HG03439 (cell line): ENCODE measurements at regions not wholly inside any gene's neighbourhood (a gene's known extent, or its start where the extent isn't known, plus 50 kb on each side); places are given as distances from the start of the nearest gene placed in this dataset.

ENCODE experiments used
- ATAC-seq: cut with Tn5 transposase; IDR thresholded peaks from one replicate; pipeline ENCODE4 v1.9.1; 2021; ENCODE audit warnings: mild to moderate bottlenecking, moderate library complexity; ENCODE audit not compliant: unreplicated experiment

DNA sequence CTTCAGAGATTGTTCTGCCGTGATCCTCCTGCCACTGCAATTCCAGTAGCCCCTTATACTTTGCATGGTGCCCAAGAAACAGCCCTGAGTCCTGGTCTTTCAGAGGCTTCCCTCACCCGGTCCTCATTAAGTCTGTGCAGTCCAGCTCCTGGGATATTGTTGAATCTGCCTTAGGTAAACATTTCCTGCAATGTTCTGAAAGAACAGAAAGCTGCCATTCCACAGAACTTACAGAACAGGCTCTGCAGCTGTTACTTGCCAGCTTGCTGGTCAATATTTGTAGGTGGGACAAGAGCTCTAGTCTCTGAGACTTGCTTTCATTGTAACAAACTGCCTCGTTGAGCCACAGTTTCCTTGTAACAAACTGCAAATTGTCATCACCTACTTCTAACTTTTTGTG, 115.0 kb upstream of the KIF5B start:
- no peak for ATAC-seq

DNA sequence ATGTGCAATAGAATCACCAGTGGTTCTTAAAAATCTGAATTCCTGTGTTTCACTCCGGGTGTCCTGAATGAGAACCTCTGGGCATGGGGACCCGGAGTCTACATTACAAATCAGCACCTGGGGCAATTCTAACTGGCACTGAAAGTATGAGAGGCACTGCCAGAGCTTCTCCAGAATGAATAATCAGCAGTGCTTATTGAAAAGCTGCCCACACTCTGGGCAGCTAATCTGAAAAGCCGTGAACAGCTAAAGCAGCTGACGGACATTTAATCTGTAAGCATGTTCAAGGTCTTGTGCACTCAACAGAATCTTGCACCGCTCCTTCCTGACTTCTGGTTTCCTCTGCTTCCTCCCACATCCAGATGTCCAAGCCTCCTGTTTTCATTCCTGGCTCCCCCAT, 113.3 kb upstream of the KIF5B start:
- no peak for ATAC-seq

DNA sequence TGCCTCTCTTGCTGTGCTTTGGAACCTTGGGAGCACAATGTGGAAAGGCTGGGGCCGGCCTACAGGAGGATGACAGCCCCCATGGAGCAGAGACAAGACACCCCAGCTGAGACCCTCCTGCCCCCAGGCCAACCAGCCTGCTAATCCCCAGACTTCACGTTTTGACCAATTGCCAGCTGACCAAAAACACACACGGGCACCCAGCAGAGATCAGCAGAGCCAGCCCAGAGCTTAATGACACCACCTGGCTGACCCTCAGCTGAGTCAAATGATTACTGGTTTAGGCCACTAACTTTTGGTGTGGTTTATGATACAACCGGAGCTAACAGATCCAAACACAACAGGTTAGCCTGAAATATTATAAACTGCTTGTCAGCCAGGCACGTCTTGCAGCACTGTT, 111.2 kb upstream of the KIF5B start:
- no peak for ATAC-seq

DNA sequence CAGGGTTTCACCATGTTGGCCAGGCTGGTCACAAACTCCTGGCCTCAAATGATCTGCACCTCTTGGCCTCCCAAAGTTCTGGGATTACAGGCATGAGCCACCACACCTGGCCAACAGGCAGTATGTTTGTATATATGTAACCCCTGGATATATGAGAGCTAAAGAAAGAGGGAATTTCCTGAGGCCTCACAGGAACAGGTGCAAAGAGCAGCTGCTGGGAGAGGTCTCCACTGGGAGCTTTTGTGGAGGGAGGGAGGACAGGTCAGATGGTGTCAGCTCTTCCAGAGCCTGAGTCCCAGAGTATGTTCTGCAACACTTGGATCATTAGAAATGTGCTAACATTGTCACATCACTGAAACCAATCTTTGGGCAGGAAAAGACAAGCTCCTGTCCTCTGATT, 110.1 kb upstream of the KIF5B start:
- no peak for ATAC-seq

DNA sequence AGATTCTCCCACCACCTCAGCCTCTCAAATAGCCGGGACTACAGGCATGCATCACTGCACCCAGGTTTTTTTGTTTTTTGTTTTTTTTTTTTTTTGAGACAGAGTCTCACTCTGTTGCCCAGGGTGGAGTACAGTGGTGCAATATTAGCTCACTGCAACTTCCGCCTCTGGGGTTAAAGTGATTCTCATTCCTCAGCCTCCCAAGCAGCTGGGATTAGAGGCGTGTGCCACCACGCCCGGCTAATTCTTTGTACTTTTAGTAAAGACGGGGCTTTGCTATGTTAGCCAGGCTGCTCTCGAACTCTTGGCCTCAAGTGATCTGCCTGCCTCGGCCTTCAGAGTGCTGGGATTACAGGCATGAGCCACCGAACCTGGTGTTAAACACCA, 107.5 kb upstream of the KIF5B start:
- ATAC-seq = no peak

DNA sequence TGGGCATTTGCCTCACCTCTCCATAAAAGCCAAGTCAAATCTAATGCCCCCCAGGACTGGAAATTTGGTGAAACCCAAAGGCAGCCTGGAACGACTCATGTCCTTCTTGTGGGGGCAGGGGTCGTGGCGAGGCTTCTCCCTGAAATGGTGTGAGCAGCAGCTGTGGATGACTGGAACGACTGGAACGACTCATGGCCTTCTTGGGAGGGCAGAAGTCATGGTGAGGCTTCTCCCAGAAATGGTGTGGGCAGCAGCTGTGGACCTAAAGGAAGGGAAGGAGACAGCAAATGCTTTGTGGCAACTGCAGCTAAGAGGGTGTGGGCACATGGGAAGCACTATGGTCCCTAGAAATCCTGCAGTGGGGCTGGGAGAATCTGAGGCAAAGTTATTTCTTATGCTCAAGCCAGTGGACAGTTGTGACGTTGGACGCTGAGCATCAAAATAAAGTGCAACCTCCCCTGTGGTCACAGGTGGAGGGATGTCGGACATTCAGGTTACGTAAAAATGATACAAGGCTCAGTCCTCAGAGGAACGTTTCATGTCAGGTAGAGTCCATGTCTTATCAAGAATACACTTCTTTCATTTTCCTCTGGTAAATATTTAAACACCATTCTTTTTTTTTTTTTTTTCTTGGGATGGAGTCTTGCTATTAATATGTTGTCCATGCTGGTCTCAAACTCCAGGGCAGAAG, 107.0 kb upstream of the KIF5B start:
- ATAC-seq = no peak

DNA sequence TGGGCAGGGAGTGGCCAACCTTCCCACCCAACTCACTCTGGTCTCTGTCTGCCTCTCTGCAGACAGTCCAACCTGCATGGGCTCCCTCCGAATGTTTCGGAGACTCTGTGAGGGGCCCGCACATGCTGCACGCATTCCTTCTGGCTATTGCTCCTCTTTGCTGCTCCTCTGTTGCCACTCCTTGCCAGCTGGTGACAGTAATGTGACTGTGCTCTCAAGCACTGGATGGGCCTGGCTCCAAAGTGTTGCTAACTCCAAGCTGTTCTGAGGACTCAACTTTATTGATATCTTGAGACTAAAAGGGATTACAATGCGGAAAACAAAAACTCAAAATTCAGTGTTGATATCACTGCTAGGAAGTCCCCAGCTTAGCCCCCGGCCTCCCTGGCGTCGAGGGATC, 105.4 kb upstream of the KIF5B start:
- no peak for ATAC-seq

DNA sequence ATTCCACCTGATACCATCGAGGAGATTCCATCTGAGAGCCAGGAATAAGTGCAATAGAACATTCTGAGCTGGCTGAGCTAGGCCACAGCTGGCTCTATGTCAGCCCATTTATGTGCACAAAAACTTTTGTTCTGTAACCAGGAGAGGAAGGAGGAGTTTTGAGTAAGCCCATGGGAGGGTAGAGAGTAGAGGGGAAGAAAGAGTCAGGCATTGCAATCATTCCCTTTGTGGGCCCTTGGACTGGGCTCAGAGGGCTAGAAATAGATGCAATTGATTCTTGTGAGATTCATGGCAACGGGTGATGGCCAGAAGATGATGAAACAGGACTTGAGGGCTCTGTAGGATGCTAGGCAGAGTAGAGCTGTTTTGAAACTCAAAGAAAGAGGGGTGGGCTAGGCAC, 104.6 kb upstream of the KIF5B start:
- ATAC-seq = no peak

DNA sequence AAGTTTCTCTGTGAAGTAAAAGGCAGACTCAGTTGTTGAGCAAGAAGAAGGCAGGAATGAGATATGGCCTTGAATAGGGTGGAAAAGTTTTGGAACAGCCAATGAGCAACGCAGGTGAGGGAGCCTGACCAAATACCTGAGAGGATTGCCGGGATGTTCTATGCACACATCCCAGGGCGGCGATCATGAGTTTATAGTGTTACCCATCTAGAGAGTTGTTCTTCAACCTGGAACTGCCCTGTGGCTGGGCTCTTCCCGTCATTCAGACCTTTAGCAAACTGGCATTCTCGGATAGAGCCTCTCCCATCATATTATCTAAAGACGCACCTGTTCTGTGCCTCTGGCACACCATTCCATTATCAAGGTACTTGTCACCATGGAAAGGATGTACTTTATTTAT, 103.0 kb upstream of the KIF5B start:
- ATAC-seq = no peak

DNA sequence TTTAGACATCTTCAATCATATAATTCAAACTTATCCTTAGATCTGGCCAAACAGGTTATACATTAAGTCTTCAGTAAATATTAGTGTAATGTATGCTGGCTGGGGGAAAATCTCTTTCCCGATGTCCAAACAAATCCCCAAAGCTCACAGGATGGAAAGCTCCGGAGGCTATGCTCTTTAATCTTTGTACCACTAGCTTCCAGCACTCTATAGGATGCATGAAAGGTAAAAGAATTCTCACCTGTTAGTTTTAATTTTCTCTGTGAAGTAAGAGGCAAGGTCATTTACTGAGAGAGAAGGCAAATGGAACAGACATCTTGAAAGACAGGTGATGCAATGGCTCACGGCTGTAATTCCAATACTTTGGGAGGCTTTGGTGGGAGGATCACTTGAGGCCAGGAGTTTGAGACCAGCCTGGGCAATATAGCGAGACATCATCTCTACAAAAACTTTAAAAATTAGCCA, 99.8 kb upstream of the KIF5B start:
- no peak for ATAC-seq

DNA sequence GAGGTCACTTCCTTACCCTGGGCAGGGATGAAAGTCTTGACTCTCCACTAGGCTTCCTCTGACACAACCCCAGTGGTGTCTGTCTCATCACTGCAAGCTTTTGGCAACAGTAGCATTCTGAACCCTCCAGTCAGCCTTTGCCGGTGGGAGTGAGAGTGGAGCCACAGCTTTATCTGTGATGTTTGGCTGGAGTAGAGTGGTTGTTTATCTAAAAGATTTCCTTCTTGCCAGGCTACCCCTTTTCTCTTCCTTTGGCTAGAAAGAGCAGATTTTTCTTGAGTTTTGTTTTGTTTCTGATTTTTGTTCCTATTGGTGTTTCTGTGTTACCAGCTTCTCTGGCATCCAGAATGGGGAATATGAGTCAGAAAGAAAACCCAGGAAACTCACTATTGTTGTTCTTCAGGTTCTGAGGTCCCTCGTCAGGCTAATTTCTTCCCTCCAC, 98.9 kb upstream of the KIF5B start:
- no peak for ATAC-seq

DNA sequence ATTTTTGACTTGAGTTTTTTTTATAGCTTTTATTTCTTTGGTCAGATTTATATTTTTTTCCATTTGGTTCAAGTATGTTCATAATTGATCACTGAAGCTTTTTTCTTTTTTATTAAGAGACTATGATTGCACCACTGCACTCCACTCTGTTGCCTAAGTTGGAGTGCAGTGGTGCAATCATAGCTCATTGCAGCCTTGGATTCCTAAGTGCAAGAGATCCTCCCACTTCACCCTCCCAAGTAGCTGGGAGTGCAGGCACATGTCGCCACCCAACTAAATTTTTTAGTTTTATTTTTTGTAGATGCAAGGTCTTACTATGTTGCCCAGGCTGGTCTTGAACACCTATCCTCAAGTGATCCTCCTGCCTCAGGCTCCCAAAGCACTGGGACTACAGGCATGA, 97.7 kb upstream of the KIF5B start:
- ATAC-seq = no peak

DNA sequence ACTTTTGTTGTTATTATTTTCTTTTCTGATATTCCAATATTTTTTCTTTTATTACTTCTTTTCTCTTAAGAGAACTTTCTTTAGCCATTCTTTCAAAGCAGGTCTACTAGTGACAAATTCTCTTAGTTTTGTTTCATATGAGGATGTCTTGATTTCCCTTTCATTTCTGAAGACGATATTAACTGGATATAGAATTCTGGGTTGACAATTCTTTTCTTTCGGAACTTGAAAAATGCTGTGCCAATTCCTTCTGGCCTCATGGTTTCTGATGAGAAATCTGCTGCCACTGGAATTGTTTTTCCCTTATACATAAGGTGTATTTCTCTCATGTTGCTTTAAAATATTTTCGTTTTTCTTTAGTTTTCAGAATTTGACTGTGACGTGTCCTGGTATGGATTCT, 97.0 kb upstream of the KIF5B start:
- ATAC-seq = no peak

DNA sequence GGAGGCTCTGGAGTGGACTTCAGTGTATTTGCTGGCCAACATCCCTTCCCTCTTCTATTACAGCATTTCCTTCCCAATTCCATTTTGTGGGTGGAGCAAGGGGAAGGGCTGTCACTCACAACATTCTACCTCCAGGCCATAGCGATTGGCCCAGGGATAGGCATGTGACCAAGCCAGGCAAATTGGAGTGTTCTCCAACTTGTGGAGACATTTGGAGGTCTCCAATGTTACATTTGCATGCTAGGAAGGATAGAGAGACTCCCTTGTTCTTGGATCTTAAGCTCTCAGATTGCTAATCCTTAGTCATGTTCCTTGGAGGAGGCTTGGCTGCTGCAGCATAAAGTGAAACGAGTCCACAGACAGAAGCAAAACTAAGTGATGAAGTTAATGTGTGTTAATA, 95.6 kb upstream of the KIF5B start:
- ATAC-seq = no peak

DNA sequence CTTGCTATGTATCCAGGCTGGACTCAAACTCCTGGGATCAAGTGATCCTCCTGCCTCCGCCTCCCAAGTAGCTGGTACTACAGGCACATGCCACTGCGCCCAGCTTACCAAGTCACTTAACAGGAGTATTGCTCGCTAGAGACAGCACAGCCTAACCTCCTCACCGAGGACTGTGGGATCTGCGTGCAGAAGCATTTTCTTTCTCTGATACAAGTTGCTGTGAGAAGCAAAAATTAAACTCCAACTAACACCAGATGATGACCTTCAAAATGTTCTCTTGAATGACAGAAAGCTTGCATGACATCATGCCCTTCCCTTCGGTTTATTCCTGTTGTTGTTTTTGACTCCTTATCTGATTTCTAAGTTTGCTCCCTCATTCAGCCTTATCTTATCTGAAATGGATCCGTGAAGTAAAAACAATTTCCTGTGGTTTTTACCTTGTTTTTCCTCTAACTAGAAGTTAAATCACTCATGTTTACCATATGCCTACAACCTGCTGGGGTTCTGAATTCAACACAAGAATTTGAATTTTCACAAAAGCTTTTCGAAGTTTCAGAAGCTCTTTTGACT, 94.4 kb upstream of the KIF5B start:
- no peak for ATAC-seq

DNA sequence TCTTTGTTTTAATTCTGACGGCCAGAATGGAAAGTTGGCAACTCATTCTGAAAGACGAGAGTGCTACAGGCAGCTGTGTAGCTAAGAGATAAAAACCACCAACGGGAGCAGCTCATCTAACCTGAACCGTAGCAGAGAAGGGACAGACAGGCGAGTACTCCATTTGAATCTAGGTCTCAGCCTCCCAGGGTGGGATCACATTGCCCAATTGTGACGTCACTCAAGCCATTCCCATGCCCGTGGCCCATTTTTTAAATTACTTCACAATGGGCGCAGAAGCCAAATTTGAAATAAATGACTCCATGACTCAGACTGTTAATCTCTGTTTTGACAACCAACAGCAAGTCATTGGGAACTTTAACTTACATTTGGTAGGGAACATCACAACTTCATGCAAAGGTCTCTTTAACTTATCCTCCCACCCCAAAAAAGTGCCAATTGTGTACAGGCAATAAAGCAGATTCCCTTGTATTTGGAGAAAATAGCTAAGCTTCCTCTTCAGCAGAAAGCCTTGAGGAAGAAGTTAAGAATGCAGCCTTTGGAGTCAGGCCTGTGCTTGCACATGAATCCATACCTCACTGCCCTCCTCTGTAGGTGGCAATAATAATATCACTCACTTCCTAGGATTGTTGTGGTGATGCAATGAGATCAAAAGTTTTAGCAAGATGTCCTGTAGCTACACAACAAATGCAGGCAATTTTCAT, 93.2 kb upstream of the KIF5B start:
- ATAC-seq = peak; percentile 92

DNA sequence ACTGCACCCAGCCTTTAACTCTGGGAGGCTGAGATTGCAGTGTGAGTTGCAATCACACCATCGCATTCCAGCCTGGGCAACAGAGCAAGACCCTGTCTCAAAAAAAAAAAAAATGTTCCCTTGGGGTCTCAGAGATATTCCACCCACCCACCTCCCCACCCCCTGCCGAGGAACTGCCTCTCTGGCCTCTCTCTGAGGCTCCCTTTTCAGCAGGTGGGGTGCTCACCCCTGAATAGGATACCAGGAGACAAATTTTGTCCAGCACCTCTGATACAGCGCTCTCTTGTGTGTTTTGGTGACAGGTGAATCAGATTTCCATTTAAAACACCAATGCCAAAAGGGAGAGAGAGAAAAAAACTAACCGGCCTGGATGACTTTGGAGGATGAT, 92.6 kb upstream of the KIF5B start:
- no peak for ATAC-seq

DNA sequence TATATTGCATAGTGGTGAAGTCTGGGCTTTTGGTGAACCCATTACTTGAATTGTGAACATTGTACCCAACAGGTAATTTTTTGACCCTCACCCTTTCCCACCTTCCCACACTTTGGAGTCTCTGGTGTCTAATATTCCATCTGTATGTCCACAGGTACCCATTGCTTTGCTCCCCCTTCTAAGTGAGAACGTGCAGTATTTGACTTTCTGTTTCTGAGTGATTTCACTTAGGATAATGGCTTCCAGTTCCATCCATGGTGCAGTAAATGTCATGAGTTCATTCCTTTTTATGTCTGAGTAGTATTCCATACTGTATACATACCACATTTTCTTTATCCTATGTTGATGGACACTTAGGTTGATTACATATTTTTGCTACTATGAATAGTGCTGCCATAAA, 91.5 kb upstream of the KIF5B start:
- ATAC-seq = no peak

DNA sequence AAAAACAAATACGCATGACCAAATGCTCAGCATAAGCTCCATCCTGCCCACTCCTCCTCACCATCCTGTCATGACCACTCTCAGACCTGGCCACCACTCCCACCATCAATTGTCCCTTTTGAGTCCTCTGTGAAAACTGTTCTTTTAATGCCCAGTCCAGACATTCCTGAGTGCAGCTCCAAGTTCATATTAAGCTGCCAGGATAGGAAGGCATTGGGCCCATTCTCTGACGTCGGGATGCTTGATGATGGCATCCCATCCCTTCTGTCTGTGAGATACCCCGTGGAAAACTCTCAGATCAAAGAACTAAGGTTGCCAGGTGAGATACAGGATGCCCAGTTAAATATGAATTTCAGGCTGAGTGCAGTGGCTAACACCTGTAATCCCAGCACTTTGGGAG, 89.9 kb upstream of the KIF5B start:
- ATAC-seq = no peak

DNA sequence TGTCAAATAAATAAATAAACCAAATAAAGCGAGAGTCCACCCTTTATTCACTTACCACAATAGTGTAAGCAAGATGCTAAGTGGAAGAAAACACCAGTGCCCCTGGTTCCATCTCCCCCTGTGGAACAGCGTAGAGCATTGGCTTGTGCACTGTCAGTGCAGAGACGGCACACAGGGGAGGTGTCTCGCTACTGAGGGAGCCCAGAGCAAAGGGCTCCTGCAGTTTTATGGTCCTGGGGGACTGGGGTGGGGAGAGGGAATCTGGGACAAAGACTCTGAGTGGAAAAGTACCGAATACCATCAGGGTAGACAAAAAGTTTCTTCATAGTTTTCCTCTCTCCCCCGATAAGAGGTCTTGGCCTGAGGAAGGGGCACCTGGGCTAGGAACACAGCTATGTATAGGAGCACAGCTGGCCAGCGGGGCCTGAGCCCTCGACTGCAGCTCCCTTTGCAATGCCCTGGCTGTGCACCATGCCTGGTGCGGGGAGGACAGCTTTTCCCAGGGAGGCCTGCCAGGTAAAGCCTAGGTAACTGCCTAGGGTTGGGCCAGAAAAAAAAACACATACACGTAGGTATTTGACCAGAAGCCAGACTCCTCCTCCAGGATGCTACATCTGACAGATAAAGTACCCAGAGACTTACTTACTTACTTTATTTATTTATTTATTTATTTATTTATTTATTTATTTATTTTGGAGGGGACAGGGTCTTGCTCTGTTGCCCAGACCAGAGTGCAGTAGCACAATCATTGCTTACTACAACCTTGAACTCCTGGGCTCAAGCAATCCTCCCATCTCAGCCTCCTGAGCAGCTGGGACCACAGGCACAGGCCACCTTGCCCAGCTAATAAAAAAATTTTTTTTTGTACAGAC, 88.8 kb upstream of the KIF5B start:
- ATAC-seq = no peak

DNA sequence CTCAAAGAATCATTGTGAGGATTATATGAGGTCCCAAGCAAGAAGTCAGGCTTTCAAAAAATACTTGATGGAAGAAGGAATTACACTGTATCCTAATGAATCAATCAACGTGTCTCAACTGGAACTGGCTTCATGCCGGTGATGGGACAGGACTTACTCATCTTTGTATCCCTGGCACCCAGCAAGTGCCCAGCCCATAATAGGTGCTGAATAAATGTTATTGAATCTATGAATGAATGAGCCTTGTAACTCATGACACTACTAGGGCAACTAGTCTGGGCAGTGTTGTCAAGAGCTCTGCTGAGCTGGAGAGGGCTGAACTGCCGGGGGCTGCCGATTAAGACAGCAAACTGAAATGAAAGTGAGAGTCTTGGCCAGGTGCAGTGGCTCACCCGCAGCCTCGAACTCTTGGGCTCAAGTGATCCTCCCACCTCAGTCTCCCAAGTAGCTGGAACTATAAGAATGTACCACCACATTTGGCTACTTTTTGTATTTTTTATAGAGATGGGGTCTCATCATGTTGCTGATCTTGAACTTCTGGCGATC, 87.2 kb upstream of the KIF5B start:
- ATAC-seq = no peak
